CD4-positive, alpha-beta T cell treated with Interleukin-15 for 4 hours (primary cell): ENCODE measurements at regions not wholly inside any gene's neighbourhood (a gene's known extent, or its start where the extent isn't known, plus 50 kb on each side); places are given as distances from the start of the nearest gene placed in this dataset.
"Not testable (repeated sequence)": the region's sequence is repeated elsewhere in the genome, so short reads cannot be mapped to it uniquely, and the experiment has no call there.

Experiments
- DNase-seq: peaks from one replicate; pipeline ENCODE4 v3.0.0-alpha.2; 2020; ENCODE audit warnings: low spot score

DNA sequence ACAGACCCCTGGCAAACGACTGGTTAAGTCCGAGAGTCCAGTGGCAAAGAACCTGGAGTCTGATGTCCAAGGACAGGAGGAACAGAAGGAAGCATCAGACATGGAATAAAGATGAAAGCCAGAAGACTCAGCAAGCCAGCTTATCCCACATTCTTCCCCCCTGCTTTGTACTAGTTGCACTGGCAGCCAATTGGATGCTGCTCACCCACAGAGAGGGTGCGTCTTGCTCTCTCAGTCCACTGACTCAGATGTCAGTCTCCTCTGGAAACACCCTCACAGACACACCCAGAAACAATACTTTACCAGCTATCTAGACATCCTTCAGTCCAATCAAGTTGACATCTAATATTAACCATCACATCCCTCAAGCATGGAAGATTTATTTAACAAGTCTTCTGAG is 1265.8 kb upstream of the CNTN5 start:
- DNase-seq, result no peak

DNA sequence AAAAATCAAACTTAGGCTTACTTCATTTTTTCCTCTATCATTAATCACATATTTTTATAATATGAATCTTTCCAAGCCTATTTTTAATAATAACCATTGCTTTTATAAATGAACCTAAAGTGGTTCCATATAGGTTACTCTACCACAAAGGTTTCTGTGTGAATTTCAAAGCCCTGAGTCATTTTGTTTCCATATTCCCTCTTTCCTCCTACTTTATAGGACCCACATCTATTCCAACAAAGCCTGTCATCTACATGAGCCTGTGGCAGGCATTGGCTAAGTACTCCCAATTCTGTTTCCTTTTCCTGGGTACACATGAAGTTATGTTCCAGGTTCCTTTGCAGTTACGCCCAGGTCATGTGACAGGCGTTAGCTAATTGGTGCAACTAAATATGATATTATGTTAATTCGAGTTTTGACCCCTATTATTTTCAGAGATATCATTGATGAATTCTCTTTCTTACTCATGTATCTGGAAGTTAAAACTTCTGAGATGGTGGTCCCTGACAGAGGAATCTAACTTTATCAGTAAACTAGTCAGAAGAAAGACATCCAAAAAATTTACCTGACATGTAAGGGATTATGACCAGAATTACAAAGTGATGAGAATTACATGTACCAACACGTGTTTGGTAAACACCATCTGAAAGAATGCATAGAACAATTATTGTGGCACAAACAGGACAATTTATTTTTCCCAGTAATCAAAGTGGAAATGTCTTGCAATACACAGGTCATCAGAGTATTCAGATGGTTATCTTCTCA is 1264.0 kb upstream of the CNTN5 start:
- DNase-seq, result no peak

GRCh38 chr11:97761175-97761574 is 1259.6 kb upstream of the CNTN5 start:
- DNase-seq, result no peak

DNA sequence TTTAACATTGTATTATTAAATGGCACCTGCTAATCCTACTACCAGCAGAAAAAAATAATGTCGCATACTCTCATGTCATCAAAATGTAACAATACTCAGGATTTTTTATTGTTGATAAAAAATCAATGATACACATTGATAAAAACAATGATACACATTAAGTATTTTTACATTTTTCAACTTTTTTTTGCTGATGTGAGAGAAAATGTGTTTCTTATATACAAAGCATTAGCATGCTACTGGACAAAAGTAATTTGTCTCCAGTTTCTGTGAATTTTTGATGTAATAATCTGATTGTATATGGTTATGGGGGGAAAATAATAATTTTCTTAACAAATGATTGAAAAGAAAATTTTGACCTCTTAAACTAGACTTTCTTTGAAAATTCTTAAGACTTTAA is 1256.6 kb upstream of the CNTN5 start:
- no peak for DNase-seq

GRCh38 chr11:97764605-97765004 is 1256.1 kb upstream of the CNTN5 start:
- DNase-seq, result no peak

DNA sequence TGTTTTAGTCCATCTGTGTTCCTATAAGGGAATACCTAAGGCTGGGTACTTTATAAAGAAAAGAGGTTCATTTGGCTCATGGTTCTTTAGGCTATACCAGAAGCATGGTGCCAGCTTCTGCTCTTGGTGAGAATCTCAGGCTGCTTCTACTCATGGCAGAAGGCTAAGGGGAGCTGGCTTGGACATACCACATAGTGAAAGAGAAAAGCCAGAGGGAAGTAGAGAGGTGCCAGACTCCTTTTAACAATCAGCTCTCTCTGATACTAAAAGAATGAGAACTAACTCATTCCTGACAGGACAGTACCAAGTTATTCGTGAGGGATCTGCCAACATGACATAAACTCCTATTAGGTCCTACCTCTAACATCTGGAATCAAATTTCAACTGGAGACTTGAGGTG is 1250.2 kb upstream of the CNTN5 start:
- DNase-seq, result no peak

- no peak for DNase-seq
These were observed 1248.0 kb upstream of the CNTN5 start for GRCh38 chr11:97772705-97773104.

- DNase-seq, result not testable (repeated sequence)
These were observed 1236.4 kb upstream of the CNTN5 start for GRCh38 chr11:97784388-97784787.

DNA sequence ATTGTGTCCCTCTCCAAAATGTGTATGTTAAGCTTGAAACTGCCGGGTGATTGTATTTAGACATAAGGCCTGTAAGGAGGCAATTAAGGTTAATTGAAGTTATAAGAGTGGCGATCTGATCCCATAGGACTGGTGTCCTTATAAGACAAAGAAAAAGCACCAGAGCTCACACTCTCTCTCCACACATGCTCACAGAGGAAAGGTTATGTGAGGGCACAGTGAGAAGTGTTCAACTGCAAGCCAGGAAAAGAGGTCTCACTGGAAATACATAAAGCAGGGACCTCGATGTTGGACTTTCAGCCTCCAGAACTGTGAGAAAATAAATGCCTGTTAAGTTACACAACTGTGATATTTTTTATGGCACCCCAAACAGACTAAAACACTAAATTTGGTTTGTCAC is 1233.8 kb upstream of the CNTN5 start:
- no peak for DNase-seq

DNA sequence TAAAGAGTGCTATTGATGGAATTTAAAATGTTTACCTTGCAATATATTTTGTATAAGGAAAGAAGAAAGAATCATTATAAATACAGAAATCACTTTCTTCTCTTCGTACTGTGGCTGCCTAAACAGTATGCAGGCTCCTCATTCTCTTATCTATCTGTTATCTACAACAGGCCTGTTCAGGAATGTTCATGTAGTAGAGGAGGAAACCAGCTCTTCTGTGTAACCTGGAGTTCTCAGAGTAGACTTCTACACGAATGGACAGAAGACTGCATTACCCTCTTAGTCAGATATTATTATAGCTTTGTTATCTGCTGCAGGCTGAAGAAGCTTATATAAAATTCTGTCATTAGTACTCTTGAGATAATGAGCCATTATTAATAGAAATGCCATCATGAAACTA is 1225.9 kb upstream of the CNTN5 start:
- no peak for DNase-seq

DNA sequence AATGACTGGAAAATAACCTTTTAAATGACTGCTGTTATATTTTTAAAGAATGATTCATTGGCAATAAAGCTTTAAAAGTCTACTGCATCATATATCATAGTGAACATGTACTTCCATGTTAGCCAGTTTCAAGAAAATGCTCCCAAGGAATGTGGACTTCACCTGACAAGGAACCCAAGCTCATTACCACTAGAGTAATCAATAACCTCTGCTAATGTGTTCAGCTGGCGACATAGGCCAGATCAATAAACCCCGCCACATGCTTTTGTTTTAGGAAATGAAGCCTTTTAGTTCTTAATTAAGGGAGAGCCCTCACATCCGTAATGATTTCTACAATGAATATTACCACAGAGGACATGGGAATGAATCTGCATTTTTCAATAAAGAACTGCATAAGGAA is 1219.9 kb upstream of the CNTN5 start:
- DNase-seq, result no peak

DNA sequence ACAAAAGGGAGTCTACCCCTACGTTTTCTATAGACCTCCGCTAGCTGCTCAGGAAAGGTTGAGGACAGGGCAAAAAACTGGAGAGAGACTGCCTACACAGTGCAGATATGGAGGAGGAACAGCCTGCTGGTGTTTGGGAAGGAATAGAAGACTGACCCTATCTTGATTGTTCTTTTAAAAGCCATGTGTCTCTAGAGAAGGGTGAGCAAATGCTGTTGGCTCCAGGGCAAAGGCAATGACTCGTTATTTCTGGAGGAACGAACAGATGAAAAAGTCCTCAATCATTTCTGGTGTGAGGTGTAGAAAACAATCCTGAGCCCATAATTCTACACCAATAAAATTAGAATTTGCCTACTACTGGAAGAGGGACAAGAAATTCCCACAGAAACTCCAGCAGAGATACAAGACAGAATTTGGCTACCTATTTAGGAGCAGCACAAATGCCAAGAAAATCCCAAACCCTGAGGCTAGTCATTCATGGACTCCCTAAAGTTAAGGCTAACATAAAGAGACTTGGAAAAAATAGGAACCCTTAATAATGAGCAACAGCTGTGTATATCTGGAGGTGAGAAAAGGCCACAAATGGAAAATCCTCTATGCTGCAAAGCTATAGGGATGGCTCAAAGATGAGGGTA is 1206.3 kb upstream of the CNTN5 start:
- no peak for DNase-seq

DNA sequence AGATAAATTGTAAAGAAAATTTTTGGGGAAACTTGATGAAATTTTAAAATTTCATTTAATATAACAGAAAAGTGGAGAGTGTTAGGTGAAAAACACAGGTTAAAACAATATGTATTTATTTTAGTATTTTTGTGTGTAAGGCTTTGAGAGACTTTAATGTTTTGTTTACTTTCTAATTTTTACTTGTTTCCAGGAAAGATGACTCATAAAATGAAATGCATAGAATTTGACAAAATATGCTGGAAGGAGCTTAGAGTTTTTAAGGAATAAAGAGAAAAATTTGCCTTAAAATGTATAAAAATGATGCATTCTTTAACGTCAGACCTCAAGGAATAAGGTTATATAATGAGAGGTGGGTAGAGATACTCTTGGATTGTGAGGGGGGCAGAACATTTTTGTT is 1205.1 kb upstream of the CNTN5 start:
- no peak for DNase-seq

- DNase-seq, result no peak
These were observed 1188.3 kb upstream of the CNTN5 start for GRCh38 chr11:97832451-97832850.

DNA sequence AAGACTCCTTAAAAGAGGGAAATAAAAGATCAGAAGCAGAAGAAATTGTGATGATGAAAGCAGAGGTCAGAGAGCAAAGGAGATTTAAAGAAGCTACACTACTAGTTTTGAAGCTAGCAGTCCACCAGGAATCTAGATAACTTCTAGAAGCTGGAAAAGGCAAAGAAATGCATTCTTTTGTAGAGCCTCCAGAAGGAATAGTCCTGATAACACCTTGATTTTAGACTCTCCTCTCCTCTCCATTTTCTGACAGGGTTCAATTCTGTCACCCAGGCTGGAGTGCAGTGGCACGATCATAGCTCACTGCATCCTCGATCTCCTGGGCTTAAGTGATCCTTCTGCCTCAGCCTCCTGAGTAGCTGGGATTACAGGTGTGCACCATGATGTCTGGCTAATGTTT is 1187.3 kb upstream of the CNTN5 start:
- DNase-seq, result no peak

GRCh38 chr11:97844016-97844415 is 1176.7 kb upstream of the CNTN5 start:
- DNase-seq, result no peak

- DNase-seq, result no peak
These were observed 1173.0 kb upstream of the CNTN5 start for GRCh38 chr11:97847730-97848129.

DNA sequence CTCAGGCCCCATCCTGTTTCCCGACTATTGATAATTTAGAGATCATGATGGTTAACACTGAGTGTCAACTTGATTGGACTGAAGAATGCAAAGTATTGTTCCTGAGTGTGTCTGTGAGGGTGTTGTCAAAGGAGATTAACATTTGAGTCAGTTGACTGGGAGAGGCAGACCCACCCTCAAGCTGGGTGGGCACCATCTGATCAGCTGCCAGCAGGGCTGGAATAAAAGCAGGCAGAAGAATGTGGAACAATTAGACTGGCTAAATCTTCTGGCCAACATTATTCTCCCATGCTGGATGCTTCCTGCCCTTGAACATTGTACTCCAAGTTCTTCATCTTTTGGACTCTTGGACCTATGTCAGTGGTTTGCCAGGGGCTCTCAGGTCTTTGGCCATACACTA is 1170.0 kb upstream of the CNTN5 start:
- DNase-seq, result no peak

- no peak for DNase-seq
These were observed 1166.4 kb upstream of the CNTN5 start for GRCh38 chr11:97854357-97854756.

GRCh38 chr11:97854877-97855276 is 1165.9 kb upstream of the CNTN5 start:
- DNase-seq, result no peak

DNA sequence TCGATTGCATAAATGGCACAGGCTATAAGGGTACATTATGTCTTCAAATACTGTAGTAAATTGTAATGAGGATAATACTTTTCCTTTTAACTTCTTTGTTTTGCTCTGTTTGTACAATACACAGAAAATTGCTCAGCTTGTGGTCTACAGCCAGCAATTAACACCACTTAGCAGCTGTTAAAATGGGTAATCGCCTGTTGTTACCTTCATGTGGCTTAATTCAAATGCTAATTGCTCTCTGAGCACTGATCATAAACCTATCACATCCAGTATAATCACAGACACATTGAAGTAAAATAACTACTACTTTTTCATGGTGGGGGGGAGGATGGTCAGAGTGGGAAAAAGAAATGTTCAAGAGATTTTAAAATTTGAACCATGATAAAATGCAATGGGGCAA is 1164.1 kb upstream of the CNTN5 start:
- no peak for DNase-seq

DNA sequence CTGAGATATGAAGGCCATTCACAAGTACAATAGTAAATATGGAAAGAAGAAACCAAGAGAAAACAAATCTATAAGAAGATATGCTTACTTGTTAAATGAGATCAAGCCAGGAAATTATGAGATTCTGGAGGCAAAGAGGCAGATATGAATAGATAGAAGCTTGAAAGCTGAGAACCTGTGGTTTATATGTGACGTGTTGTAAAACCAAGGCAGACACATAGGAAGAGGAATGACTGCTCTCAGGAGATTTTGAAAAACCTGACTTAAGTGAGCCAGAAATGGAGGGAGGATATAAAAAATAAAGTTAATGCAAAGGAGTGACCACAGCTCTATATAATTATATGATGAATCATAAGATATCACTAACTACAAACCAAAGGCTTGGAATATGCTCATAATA is 1160.5 kb upstream of the CNTN5 start:
- no peak for DNase-seq

- DNase-seq, result no peak
These were observed 1158.7 kb upstream of the CNTN5 start for GRCh38 chr11:97862021-97862420.

- DNase-seq, result no peak
These were observed 1155.2 kb upstream of the CNTN5 start for GRCh38 chr11:97865424-97866012.
